ENCODE measurements at regions not wholly inside any gene's neighbourhood (a gene's known extent, or its start where the extent isn't known, plus 50 kb on each side); places are given as distances from the start of the nearest gene placed in this dataset.
"Not testable (repeated sequence)": the region's sequence is repeated elsewhere in the genome, so short reads cannot be mapped to it uniquely, and the experiment has no call there.

DNA sequence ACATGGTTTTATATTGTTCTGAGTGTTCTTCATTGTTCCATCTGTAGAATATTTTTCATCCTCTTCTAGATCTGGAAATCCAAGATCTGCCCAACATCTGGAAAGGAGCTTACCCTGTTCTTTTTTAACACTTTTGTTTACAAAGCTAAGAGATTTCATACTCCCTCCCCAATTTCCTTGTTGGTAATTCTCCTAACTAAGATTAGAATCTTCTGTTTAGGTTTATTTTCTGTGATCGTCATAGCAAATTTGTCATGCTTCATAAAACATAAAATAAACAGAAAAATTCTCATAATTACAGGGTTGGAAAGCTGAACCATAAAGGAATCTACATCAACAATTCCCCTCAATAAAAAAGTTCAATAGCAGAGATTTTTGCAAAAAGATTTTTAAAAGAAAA is 580.3 kb upstream of the CA10 start:
- DNase-seq (ENCODE audit: low read depth) = no peak

- no peak for DNase-seq (ENCODE audit: low read depth)
Measured at GRCh38 chr17:52737071-52737470, 578.6 kb upstream of the CA10 start.

DNA sequence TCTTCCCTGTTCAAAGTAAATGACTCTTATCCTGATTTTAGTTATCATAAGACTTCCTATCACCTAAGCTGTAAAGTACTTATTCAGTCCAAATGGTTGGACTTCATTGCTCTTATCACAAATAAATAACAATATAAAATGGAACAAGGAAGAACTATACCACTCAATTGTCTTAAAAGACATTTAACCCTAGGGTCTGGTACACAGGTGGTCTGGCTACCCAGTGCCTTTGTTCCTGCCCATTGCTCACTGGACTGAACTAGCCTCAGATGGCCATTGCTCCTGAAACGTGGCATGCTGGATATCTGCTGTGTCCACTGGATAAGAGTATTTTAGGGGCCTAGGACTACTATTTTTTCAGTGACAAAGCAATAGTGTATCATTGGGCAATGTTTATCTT is 574.3 kb upstream of the CA10 start:
- no peak for DNase-seq (ENCODE audit: low read depth)

DNA sequence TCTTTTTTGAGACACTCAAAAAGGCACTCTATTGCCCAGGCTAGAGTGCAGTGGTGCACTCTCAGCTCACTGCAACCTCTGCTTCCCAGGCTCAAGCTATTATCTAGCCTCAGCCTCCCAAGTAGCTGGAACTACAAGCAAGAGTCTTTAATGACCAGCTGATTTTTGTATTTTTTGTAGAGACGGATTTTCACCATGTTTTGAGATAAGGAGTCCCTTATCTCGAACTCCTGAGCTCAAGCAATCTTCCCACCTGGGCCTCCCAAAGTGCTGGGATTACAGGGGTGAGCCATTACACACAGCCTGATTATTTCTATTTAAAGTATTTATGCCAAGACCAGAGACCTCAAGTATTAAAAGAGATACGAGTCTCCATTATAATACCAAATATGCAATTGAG is 566.1 kb upstream of the CA10 start:
- DNase-seq (ENCODE audit: low read depth) = no peak

DNA sequence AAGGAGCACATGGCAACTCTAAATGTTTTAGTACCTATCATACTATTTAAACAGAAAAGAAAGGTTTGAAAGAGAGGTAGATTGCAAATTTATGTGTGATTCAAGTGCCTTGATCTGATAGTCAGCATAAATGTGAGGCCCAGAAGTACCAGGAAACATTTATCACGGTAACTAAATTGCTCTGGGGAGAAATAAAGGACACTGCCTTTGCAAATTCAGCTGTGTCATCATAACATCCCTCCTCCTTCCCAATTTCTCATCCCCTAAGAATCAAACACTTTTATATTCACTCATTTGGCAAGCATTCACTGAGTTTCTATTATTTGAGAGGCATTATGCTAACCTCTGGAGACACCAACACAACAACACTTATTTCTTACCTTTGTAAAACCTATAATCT is 563.4 kb upstream of the CA10 start:
- DNase-seq (ENCODE audit: low read depth) = no peak

DNA sequence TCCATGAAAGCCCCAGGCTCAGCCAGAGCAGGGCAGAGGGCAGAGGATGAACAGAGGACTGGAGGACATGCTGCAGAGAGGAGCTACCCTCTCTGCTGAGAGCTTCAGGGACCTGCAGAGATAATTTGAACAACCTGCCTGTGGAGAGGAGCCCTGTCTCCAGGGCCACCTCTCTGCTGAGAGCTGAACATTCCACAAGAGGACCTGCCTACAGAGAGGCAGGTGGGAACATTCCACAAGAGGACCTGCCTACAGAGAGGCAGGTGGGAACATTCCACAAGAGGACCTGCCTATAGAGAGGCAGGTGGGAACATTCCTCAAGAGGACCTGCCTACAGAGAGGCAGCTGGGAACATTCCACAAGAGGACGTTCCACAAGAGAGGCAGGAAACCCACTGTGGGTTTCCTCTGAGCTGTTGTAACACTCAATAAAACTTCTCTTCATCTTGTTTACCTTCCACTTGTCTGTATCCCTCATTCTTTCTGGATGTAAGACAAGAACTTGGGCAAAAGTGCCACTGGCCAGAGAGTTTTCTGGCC is 551.9 kb upstream of the CA10 start:
- DNase-seq (ENCODE audit: low read depth) = no peak

GRCh38 chr17:52709724-52710123 is 551.2 kb upstream of the CA10 start:
- DNase-seq (ENCODE audit: low read depth) = no peak

DNA sequence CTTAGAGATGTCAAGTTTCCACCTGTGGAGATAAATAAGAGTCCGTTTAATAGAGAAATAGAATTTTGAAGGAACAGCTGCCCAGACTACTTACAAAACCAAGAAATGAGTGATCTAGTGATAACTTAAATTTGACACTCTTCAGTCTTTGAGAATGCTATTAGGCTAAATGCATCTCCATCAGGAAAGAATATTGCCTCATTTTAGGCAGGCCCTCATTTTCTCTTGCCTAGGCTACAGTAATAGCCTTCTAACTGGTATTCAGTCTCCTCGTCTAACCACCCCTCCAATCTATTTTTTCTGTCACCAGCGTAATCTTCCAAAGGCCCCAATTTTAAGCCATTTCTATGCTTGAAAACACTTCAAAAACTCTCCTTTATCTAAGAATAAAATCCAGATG is 537.8 kb upstream of the CA10 start:
- no peak for DNase-seq (ENCODE audit: low read depth)

- no peak for DNase-seq (ENCODE audit: low read depth)
Measured at GRCh38 chr17:52686140-52686539, 527.6 kb upstream of the CA10 start.

GRCh38 chr17:52681480-52681879 is 523.0 kb upstream of the CA10 start:
- no peak for DNase-seq (ENCODE audit: low read depth)

DNA sequence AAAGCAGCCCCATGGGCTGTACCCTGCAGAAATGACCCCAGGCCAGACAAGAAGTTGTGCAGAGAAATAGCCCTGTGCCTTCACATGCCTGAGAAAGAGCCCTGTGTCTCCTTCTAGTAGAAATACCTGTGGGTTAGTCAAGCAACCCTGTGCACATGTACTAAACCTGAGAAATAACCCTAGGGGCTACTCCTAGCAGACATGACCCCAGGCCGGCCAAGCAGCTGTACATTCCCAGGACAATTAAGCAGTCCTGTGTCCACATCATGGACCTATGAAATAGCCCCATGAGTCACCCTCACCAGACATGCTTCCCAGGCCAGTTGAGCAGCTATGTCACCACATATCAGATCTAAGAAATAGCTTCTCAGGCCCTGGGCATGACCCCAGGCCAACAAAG is 519.7 kb upstream of the CA10 start:
- DNase-seq (ENCODE audit: low read depth) = no peak

DNA sequence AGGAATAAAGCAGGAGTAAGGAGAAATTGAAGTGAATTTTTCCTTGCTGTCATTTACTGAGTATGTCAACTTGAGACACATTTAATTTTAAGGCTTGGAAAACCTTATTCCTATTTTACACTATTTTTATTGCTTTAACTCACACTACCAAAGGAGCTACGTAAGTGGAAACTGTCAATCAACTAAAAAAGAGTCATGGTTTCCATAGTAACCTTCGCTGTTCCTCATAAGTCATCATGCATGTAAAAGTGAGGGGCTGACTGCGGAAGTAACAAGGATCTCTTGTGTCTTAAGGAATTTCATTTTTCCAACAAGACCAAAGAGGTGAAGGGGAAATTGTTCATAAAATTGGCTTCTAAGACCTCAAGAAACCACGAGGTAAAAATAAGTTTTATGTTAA is 516.2 kb upstream of the CA10 start:
- no peak for DNase-seq (ENCODE audit: low read depth)

- DNase-seq (ENCODE audit: low read depth) = no peak
Measured at GRCh38 chr17:52673791-52674190, 515.3 kb upstream of the CA10 start.

- DNase-seq (ENCODE audit: low read depth) = no peak
Measured at GRCh38 chr17:52666264-52666663, 507.8 kb upstream of the CA10 start.

DNA sequence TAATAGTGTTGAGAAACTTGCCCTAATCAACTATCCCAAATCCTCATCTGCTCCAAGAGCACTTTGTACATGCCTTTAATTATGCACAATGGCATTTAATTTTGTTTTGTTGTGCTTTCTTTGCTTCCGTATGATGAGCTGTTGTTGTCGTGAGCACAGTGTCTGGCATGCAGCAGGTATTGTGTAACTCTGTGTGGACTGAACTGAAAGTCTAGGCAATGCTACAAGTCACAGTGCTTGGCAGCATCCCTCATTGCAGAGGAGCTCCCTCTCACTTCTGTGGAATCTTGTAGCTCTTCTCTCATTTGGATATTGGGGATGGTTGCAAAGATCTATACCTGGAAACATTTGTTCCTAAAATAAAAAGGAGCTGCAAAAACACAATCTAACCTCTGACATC is 502.2 kb upstream of the CA10 start:
- DNase-seq (ENCODE audit: low read depth) = no peak

GRCh38 chr17:52653014-52653413 is 494.5 kb upstream of the CA10 start:
- no peak for DNase-seq (ENCODE audit: low read depth)

GRCh38 chr17:52648995-52649394 is 490.5 kb upstream of the CA10 start:
- DNase-seq (ENCODE audit: low read depth) = no peak

- DNase-seq (ENCODE audit: low read depth) = no peak
Measured at GRCh38 chr17:52647411-52647810, 488.9 kb upstream of the CA10 start.

- no peak for DNase-seq (ENCODE audit: low read depth)
Measured at GRCh38 chr17:52636443-52636842, 477.9 kb upstream of the CA10 start.

GRCh38 chr17:52606590-52606989 is 448.1 kb upstream of the CA10 start:
- no peak for DNase-seq (ENCODE audit: low read depth)

DNA sequence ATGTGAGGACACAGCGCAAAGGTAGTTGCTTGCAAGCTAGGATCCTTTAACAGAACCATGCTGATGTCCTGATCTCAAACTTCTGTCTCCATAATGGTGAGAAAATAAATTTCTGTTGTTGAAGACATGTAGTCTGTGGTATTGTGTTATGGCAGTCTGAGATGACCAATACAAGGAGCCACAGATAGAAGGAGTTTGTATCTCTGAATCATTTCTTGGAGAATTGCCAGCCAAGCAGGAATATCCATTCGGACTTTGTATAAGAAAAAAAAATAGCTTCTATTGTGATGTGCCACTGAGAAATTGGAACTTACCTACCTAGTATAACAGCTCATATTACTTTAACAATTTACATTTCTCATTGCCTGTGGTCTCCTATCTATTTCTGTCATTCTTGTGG is 447.6 kb upstream of the CA10 start:
- no peak for DNase-seq (ENCODE audit: low read depth)

DNA sequence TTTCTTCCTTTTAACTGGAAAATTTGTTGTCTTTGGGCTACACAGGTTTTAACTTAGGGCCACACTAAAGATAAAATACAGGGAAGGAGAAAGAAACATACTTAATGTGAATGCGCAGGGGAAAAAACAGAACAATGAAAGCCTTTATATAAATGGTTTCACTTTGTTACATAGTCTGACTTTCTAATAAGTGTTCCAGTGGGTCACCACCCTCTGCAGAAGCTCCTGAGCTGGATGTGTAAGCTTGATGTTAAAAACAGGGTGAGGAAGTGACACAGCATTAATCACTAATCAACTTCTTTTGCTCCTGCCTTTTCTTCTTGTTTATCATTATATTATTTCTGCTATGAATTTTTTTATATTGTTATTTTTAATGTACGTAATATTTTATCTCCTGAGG is 445.6 kb upstream of the CA10 start:
- DNase-seq (ENCODE audit: low read depth) = no peak

- DNase-seq (ENCODE audit: low read depth) = not testable (repeated sequence)
Measured at GRCh38 chr17:52597452-52598215, 439.1 kb upstream of the CA10 start.

- DNase-seq (ENCODE audit: low read depth) = no peak
Measured at GRCh38 chr17:52594516-52594915, 436.0 kb upstream of the CA10 start.

Measured in Daoy (cell line).